Hepatocyte (in vitro differentiated cells): ENCODE measurements at regions not wholly inside any gene's neighbourhood (a gene's known extent, or its start where the extent isn't known, plus 50 kb on each side); places are given as distances from the start of the nearest gene placed in this dataset.

ENCODE experiments used
- CTCF ChIP-seq: fragments of 200-600 bp; sonication (generic); IDR thresholded peaks from 2 replicates; pipeline ENCODE4 v1.5.1; 2016; ENCODE audit warnings: antibody characterized with exemption, mild to moderate bottlenecking; ENCODE audit not compliant: poor library complexity
- EZH2 ChIP-seq: fragments of 200-600 bp; sonication (generic); IDR thresholded peaks from 2 replicates; pipeline ENCODE4 v1.6.1; 2016; ENCODE audit warnings: antibody characterized with exemption, mild to moderate bottlenecking, borderline replicate concordance

- no peak for TF ChIP-seq CTCF
- TF ChIP-seq EZH2 = no peak
Observed at GRCh38 chr5:82649943-82650342, 371.8 kb upstream of the RPS23 start.
